Mesendoderm (in vitro differentiated cells): ENCODE measurements at regions not wholly inside any gene's neighbourhood (a gene's known extent, or its start where the extent isn't known, plus 50 kb on each side); places are given as distances from the start of the nearest gene placed in this dataset.

Experiments used
- DNase-seq: peaks from one replicate; pipeline ENCODE4 v3.0.0; 2013
- H2AK5ac ChIP-seq: 2 replicates; pipeline ENCODE4 v1.6.1; 2013; ENCODE audit warnings: low read length, inconsistent platforms
- H2BK120ac ChIP-seq: 2 replicates; pipeline ENCODE4 v1.6.1; 2013; ENCODE audit warnings: low read depth, mild to moderate bottlenecking, low read length, moderate library complexity, mixed read lengths
- H2BK15ac ChIP-seq: replicated peaks from 2 replicates; pipeline ENCODE4 v1.6.1; 2013; ENCODE audit warnings: low read depth, mild to moderate bottlenecking, moderate library complexity
- H2BK5ac ChIP-seq: 2 replicates; pipeline ENCODE4 v1.6.1; 2013; ENCODE audit warnings: low read length, inconsistent platforms
- H3K18ac ChIP-seq: 2 replicates; pipeline ENCODE4 v1.6.1; 2013; ENCODE audit warnings: mild to moderate bottlenecking, low read length, mixed read lengths
- H3K23ac ChIP-seq: one replicate; pipeline ENCODE4 v1.6.1; 2013; ENCODE audit warnings: low read length
- H3K27ac ChIP-seq: 2 replicates; pipeline ENCODE4 v1.5.1; 2013; ENCODE audit warnings: low read depth, mild to moderate bottlenecking, inconsistent platforms, low read length, moderate library complexity
- H3K27me3 ChIP-seq: 2 replicates; pipeline ENCODE4 v1.6.1; 2013; ENCODE audit warnings: low read length, control low read depth, mild to moderate bottlenecking, inconsistent platforms; ENCODE audit not compliant: insufficient read depth, poor library complexity
- H3K36me3 ChIP-seq: 2 replicates; pipeline ENCODE4 v1.6.1; 2013; ENCODE audit warnings: low read length, inconsistent platforms; ENCODE audit not compliant: control insufficient read depth, insufficient read depth
- H3K4ac ChIP-seq: one replicate; pipeline ENCODE4 v1.6.1; 2013; ENCODE audit warnings: low read depth, mild to moderate bottlenecking, low read length, moderate library complexity
- H3K4me1 ChIP-seq: 2 replicates; pipeline ENCODE4 v1.6.1; 2013; ENCODE audit warnings: low read depth, low read length, inconsistent platforms; ENCODE audit not compliant: control insufficient read depth
- H3K4me2 ChIP-seq: 2 replicates; pipeline ENCODE4 v1.6.1; 2013; ENCODE audit warnings: low read length
- H3K4me3 ChIP-seq: 2 replicates; pipeline ENCODE4 v1.5.1; 2013; ENCODE audit warnings: mild to moderate bottlenecking, low read length
- H3K56ac ChIP-seq: one replicate; pipeline ENCODE4 v1.6.1; 2013; ENCODE audit warnings: low read length
- H3K79me1 ChIP-seq: 2 replicates; pipeline ENCODE4 v1.6.1; 2013; ENCODE audit warnings: low read length, inconsistent platforms
- H3K79me2 ChIP-seq: 2 replicates; pipeline ENCODE4 v1.6.1; 2013; ENCODE audit warnings: mild to moderate bottlenecking, low read length; ENCODE audit not compliant: control insufficient read depth, insufficient read depth
- H3K9ac ChIP-seq: 2 replicates; pipeline ENCODE4 v1.6.1; 2013; ENCODE audit warnings: low read length, inconsistent platforms
- H4K5ac ChIP-seq: one replicate; pipeline ENCODE4 v1.6.1; 2013; ENCODE audit warnings: low read length
- H4K8ac ChIP-seq: one replicate; pipeline ENCODE4 v1.6.1; 2013; ENCODE audit warnings: low read depth, mild to moderate bottlenecking, control low read depth, low read length, moderate library complexity
- WGBS: extraction: QIAGEN DNeasy Blood & Tissue Kit; methylation state at CpG from one replicate; pipeline ENCODE4 v1.1.7; 2013; ENCODE audit warnings: low lambda C conversion rate, missing lambda C conversion rate; ENCODE audit not compliant: insufficient coverage; ENCODE audit errors: extremely low coverage; 5-methylcytosine and 5-hydroxymethylcytosine counted together

- H3K4ac ChIP-seq, result no peak overlapping the region
- no peaks in the 10 kb centered on the region for H3K79me1 ChIP-seq
- H3K27ac ChIP-seq, result no peak overlapping the region
- H3K27me3 ChIP-seq, result no peaks in the 10 kb centered on the region
- H3K36me3 ChIP-seq, result no peaks in the 10 kb centered on the region
- H3K9ac ChIP-seq, result no peak overlapping the region
- H4K5ac ChIP-seq, result no peak overlapping the region
- no peak overlapping the region for H3K23ac ChIP-seq
- no peak overlapping the region for H3K4me2 ChIP-seq
- no peak overlapping the region for H2BK120ac ChIP-seq
- no peaks in the 10 kb centered on the region for H3K4me1 ChIP-seq
- H2BK15ac ChIP-seq, result no peak overlapping the region
- H4K8ac ChIP-seq, result no peak overlapping the region
- no peak overlapping the region for H3K4me3 ChIP-seq
- H2AK5ac ChIP-seq, result no peak overlapping the region
- H3K79me2 ChIP-seq, result no peaks in the 10 kb centered on the region
- H2BK5ac ChIP-seq, result no peak overlapping the region
- no CpG with 5 or more reads among the region's 2 CpGs for WGBS
- H3K56ac ChIP-seq, result no peak overlapping the region
- no peak for DNase-seq
- no peak overlapping the region for H3K18ac ChIP-seq
These were observed 461.4 kb downstream of the NAF1 start for GRCh38 chr4:162705130-162705803.

GRCh38 chr4:162700815-162701361 is 465.8 kb downstream of the NAF1 start:
- H3K18ac ChIP-seq, result no peak overlapping the region
- no peak overlapping the region for H2AK5ac ChIP-seq
- H3K27me3 ChIP-seq, result no peaks in the 10 kb centered on the region
- H3K9ac ChIP-seq, result no peak overlapping the region
- no peak overlapping the region for H3K4me2 ChIP-seq
- H2BK120ac ChIP-seq, result no peak overlapping the region
- H3K4me1 ChIP-seq, result no peaks in the 10 kb centered on the region
- no CpG with 5 or more reads among the region's 3 CpGs for WGBS
- no peak overlapping the region for H3K27ac ChIP-seq
- no peak overlapping the region for H3K56ac ChIP-seq
- no peak overlapping the region for H4K5ac ChIP-seq
- H3K23ac ChIP-seq, result no peak overlapping the region
- H3K79me2 ChIP-seq, result no peaks in the 10 kb centered on the region
- no peak overlapping the region for H3K4me3 ChIP-seq
- H2BK15ac ChIP-seq, result no peak overlapping the region
- no peak overlapping the region for H2BK5ac ChIP-seq
- no peak for DNase-seq
- H3K36me3 ChIP-seq, result no peaks in the 10 kb centered on the region
- no peak overlapping the region for H4K8ac ChIP-seq
- no peak overlapping the region for H3K4ac ChIP-seq
- no peaks in the 10 kb centered on the region for H3K79me1 ChIP-seq

GRCh38 chr4:162700358-162700757 is 466.3 kb downstream of the NAF1 start:
- no peak overlapping the region for H3K4me2 ChIP-seq
- H3K4me3 ChIP-seq, result no peak overlapping the region
- H3K4ac ChIP-seq, result no peak overlapping the region
- no peaks in the 10 kb centered on the region for H3K79me1 ChIP-seq
- no peaks in the 10 kb centered on the region for H3K27me3 ChIP-seq
- H2BK15ac ChIP-seq, result no peak overlapping the region
- H3K18ac ChIP-seq, result no peak overlapping the region
- no peak overlapping the region for H3K23ac ChIP-seq
- no peak overlapping the region for H2AK5ac ChIP-seq
- no peak overlapping the region for H3K27ac ChIP-seq
- H3K79me2 ChIP-seq, result no peaks in the 10 kb centered on the region
- no peak overlapping the region for H2BK120ac ChIP-seq
- DNase-seq, result no peak
- no peak overlapping the region for H4K8ac ChIP-seq
- H4K5ac ChIP-seq, result no peak overlapping the region
- WGBS, result no CpG with 5 or more reads among the region's 2 CpGs
- no peaks in the 10 kb centered on the region for H3K36me3 ChIP-seq
- H3K4me1 ChIP-seq, result no peaks in the 10 kb centered on the region
- H3K9ac ChIP-seq, result no peak overlapping the region
- no peak overlapping the region for H2BK5ac ChIP-seq
- no peak overlapping the region for H3K56ac ChIP-seq

- no peaks in the 10 kb centered on the region for H3K79me2 ChIP-seq
- no peak overlapping the region for H2AK5ac ChIP-seq
- no CpG with 5 or more reads among the region's 1 CpG for WGBS
- no peak overlapping the region for H4K5ac ChIP-seq
- no peak overlapping the region for H3K23ac ChIP-seq
- no peak overlapping the region for H3K9ac ChIP-seq
- H2BK5ac ChIP-seq, result no peak overlapping the region
- DNase-seq, result no peak
- no peak overlapping the region for H3K18ac ChIP-seq
- H3K56ac ChIP-seq, result no peak overlapping the region
- H3K4me2 ChIP-seq, result no peak overlapping the region
- H3K27me3 ChIP-seq, result no peaks in the 10 kb centered on the region
- H4K8ac ChIP-seq, result no peak overlapping the region
- no peak overlapping the region for H3K4me3 ChIP-seq
- H2BK15ac ChIP-seq, result no peak overlapping the region
- H3K36me3 ChIP-seq, result no peaks in the 10 kb centered on the region
- H2BK120ac ChIP-seq, result no peak overlapping the region
- H3K4ac ChIP-seq, result no peak overlapping the region
- H3K4me1 ChIP-seq, result no peaks in the 10 kb centered on the region
- H3K79me1 ChIP-seq, result no peaks in the 10 kb centered on the region
- no peak overlapping the region for H3K27ac ChIP-seq
These were observed 467.1 kb downstream of the NAF1 start for GRCh38 chr4:162699629-162700028.

GRCh38 chr4:162685410-162685809 is 481.3 kb downstream of the NAF1 start:
- no peak overlapping the region for H2BK120ac ChIP-seq
- H3K56ac ChIP-seq, result no peak overlapping the region
- no peak overlapping the region for H4K8ac ChIP-seq
- no peak overlapping the region for H3K27ac ChIP-seq
- H3K79me1 ChIP-seq, result no peaks in the 10 kb centered on the region
- no peak overlapping the region for H3K4me3 ChIP-seq
- H3K18ac ChIP-seq, result no peak overlapping the region
- no CpG with 5 or more reads among the region's 1 CpG for WGBS
- DNase-seq, result no peak
- H3K4me1 ChIP-seq, result peaks cover 2% of the 10 kb centered on the region
- H3K27me3 ChIP-seq, result no peaks in the 10 kb centered on the region
- no peak overlapping the region for H3K9ac ChIP-seq
- H3K79me2 ChIP-seq, result no peaks in the 10 kb centered on the region
- no peak overlapping the region for H3K4me2 ChIP-seq
- H3K36me3 ChIP-seq, result no peaks in the 10 kb centered on the region
- H2BK15ac ChIP-seq, result no peak overlapping the region
- no peak overlapping the region for H3K4ac ChIP-seq
- no peak overlapping the region for H2AK5ac ChIP-seq
- H2BK5ac ChIP-seq, result no peak overlapping the region
- H3K23ac ChIP-seq, result no peak overlapping the region
- H4K5ac ChIP-seq, result no peak overlapping the region

GRCh38 chr4:162684998-162685397 is 481.7 kb downstream of the NAF1 start:
- no peak overlapping the region for H3K27ac ChIP-seq
- no peak overlapping the region for H3K18ac ChIP-seq
- H3K4ac ChIP-seq, result no peak overlapping the region
- H2BK5ac ChIP-seq, result no peak overlapping the region
- no peak overlapping the region for H3K4me3 ChIP-seq
- no peak overlapping the region for H3K9ac ChIP-seq
- no peak overlapping the region for H3K56ac ChIP-seq
- H2BK15ac ChIP-seq, result no peak overlapping the region
- no peaks in the 10 kb centered on the region for H3K79me2 ChIP-seq
- no peaks in the 10 kb centered on the region for H3K79me1 ChIP-seq
- peaks cover 2% of the 10 kb centered on the region for H3K4me1 ChIP-seq
- no peak overlapping the region for H2BK120ac ChIP-seq
- H3K4me2 ChIP-seq, result no peak overlapping the region
- H2AK5ac ChIP-seq, result no peak overlapping the region
- no peak overlapping the region for H4K8ac ChIP-seq
- H3K23ac ChIP-seq, result no peak overlapping the region
- H3K27me3 ChIP-seq, result no peaks in the 10 kb centered on the region
- DNase-seq, result no peak
- no peaks in the 10 kb centered on the region for H3K36me3 ChIP-seq
- H4K5ac ChIP-seq, result no peak overlapping the region
